NCI-H345 treated with DMSO at 0.1 percent for 48 hours (cell line): ENCODE measurements at regions not wholly inside any gene's neighbourhood (a gene's known extent, or its start where the extent isn't known, plus 50 kb on each side); places are given as distances from the start of the nearest gene placed in this dataset.
A peak's percentile ranks its signal among the peaks of the same experiment; 100 is the strongest.
"Not testable (repeated sequence)": the region's sequence is repeated elsewhere in the genome, so short reads cannot be mapped to it uniquely, and the experiment has no call there.

Experiments used
- DNase-seq: peaks from one replicate; lab custom pipeline; 2025; ENCODE audit not compliant: unreplicated experiment; lab: John Stamatoyannopoulos, UW

- DNase-seq = no peak
Measured at GRCh38 chr6:49370518-49370917, 92.5 kb downstream of the MMUT start.

GRCh38 chr6:49366539-49366938, 96.5 kb downstream of the MMUT start:
- no peak for DNase-seq

- no peak for DNase-seq
Measured at GRCh38 chr6:49348561-49348960, 114.5 kb downstream of the MMUT start.

- DNase-seq = peak; percentile 99
Measured at GRCh38 chr6:49342410-49342809, 120.6 kb downstream of the MMUT start.

- no peak for DNase-seq
Measured at GRCh38 chr6:49341869-49342268, 121.2 kb downstream of the MMUT start.

GRCh38 chr6:49339096-49339495, 124.0 kb downstream of the MMUT start:
- no peak for DNase-seq

- DNase-seq = no peak
Measured at GRCh38 chr6:49336514-49337131, 126.4 kb downstream of the MMUT start.

GRCh38 chr6:49333345-49334125, 129.5 kb downstream of the MMUT start:
- DNase-seq = no peak

- DNase-seq = no peak
Measured at GRCh38 chr6:49332781-49333180, 130.3 kb downstream of the MMUT start.

- DNase-seq = no peak
Measured at GRCh38 chr6:49329186-49329585, 133.9 kb downstream of the MMUT start.

GRCh38 chr6:49328051-49328744, 134.9 kb downstream of the MMUT start:
- no peak for DNase-seq

GRCh38 chr6:49327571-49327970, 135.5 kb downstream of the MMUT start:
- DNase-seq = no peak

- no peak for DNase-seq
Measured at GRCh38 chr6:49327005-49327404, 136.0 kb downstream of the MMUT start.

- no peak for DNase-seq
Measured at GRCh38 chr6:49326347-49326746, 136.7 kb downstream of the MMUT start.

- DNase-seq = no peak
Measured at GRCh38 chr6:49325891-49326290, 137.2 kb downstream of the MMUT start.

- DNase-seq = no peak
Measured at GRCh38 chr6:49322861-49323260, 140.2 kb downstream of the MMUT start.

- DNase-seq = no peak
Measured at GRCh38 chr6:49321561-49322072, 141.4 kb downstream of the MMUT start.

- no peak for DNase-seq
Measured at GRCh38 chr6:49305010-49305409, 158.0 kb downstream of the MMUT start.

GRCh38 chr6:49304393-49304792, 158.7 kb downstream of the MMUT start:
- DNase-seq = not testable (repeated sequence)

- no peak for DNase-seq
Measured at GRCh38 chr6:49300911-49301310, 162.1 kb downstream of the MMUT start.

GRCh38 chr6:49300443-49300842, 162.6 kb downstream of the MMUT start:
- no peak for DNase-seq

GRCh38 chr6:49299279-49299678, 163.8 kb downstream of the MMUT start:
- DNase-seq = no peak
